BLaER1 treated with 17β-estradiol and CSF1 and Interleukin-3, amounts not matched to agents 10 nM and 100 nM (cell line): ENCODE measurements at regions not wholly inside any gene's neighbourhood (a gene's known extent, or its start where the extent isn't known, plus 50 kb on each side); places are given as distances from the start of the nearest gene placed in this dataset.

ENCODE experiments used
- H3K27ac ChIP-seq, 11 experiments: shearing (Covaris generic); formaldehyde crosslinking; 2 replicates each; pipeline ENCODE4 v1.8.1; 2022
- H3K27me3 ChIP-seq, 11 experiments: shearing (Covaris generic); formaldehyde crosslinking; 2 replicates each; pipeline ENCODE4 v1.8.1; 2022
- H3K36me3 ChIP-seq, 11 experiments: shearing (Covaris generic); formaldehyde crosslinking; 2 replicates each; pipeline ENCODE4 v1.8.1; 2022
- H3K4me1 ChIP-seq, 10 experiments: shearing (Covaris generic); formaldehyde crosslinking; 2 replicates each; pipeline ENCODE4 v1.8.1; 2022
- H3K4me2 ChIP-seq, 11 experiments: shearing (Covaris generic); formaldehyde crosslinking; 2 replicates each; pipeline ENCODE4 v1.8.1; 2022
- H3K4me3 ChIP-seq, 10 experiments: shearing (Covaris generic); formaldehyde crosslinking; 2 replicates each; pipeline ENCODE4 v1.8.1; 2022
- H3K9ac ChIP-seq, 11 experiments: shearing (Covaris generic); formaldehyde crosslinking; 2 replicates each; pipeline ENCODE4 v1.8.1; 2022
- H3K9me3 ChIP-seq, 11 experiments: shearing (Covaris generic); formaldehyde crosslinking; replicated peaks in 1 of 11; 2 replicates each; pipeline ENCODE4 v1.8.1; 2022
- H4K20me1 ChIP-seq, 11 experiments: shearing (Covaris generic); formaldehyde crosslinking; 2 replicates each; pipeline ENCODE4 v1.8.1; 2022
- Cebpa-rat ChIP-seq, 11 experiments: shearing (Covaris generic); IDR thresholded peaks; 2 replicates each; pipeline ENCODE4 v1.8.1; 2022

DNA sequence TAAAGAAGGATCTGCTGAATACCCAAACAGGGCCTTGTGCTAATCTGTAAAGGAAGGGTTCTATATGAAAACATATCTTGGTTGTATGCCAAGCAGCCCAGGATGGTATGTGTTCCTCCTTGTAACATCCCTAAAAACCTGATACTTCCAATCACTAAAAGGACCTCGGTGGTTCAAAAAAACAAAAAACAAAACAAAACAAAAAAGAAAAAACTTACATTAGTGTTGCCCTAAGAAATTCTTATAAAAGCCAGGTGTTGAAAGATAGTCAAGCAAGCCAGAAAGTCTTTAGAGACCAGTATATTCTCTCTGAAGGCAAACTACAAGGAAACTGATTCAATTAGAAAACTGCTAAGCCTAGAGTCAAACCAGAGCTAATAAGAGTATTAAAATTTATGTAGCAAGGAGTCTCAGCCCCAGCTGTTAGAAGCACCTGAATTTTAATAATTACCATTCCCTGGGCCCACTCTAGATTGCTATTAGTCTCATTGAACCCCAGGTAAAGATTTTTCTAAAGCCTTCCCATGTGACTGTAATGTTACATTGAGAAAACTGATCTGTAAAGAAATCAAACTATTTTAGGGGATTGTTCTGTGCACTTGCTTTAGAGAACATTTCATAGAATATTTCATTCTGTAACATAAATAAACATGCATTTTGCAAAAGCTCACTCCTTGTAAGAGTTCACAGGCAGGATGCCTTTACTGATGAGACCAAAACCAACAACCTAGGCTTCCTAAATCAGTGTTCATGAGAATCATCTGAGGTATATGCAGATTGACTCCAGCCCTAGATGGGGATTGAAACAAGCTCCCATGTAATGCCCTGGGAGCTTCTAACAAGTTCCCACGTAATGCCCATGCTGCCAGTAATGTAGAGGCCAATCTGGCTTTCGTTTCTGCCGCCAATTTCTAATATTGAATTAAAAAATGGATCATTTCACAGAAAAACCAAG is 95.2 kb upstream of the BTN3A2 start:
- H3K4me3 ChIP-seq = peak overlapping the region; percentile 61 to 75 (median 70); a peak in 19 of 20 replicates
- peaks cover 0 to 6% (median 0%) of the 10 kb centered on the region in 11 experiments; a peak in 1 of 22 replicates for H4K20me1 ChIP-seq
- peaks cover 28 to 38% (median 35%) of the 10 kb centered on the region in 10 experiments for H3K4me1 ChIP-seq
- peak overlapping the region; percentile 52 to 94 (median 92); a peak in 20 of 22 replicates for H3K9ac ChIP-seq
- no peaks in the 10 kb centered on the region for H3K9me3 ChIP-seq
- H3K27me3 ChIP-seq = 0 out of 22 replicates have a peak, but pooled peaks cover 0 to 5% (median 0%) of the 10 kb centered on the region in 11 experiments
- H3K27ac ChIP-seq = peak overlapping the region in 9 of 11 experiments; percentile 88 to 98 (median 95); a peak in 18 of 22 replicates
- no peaks in the 10 kb centered on the region for H3K36me3 ChIP-seq
- TF ChIP-seq Cebpa-rat (IDR thresholded peaks at IDR 0.05) = no peak
- H3K4me2 ChIP-seq = peak overlapping the region; percentile 84 to 97 (median 94)

DNA sequence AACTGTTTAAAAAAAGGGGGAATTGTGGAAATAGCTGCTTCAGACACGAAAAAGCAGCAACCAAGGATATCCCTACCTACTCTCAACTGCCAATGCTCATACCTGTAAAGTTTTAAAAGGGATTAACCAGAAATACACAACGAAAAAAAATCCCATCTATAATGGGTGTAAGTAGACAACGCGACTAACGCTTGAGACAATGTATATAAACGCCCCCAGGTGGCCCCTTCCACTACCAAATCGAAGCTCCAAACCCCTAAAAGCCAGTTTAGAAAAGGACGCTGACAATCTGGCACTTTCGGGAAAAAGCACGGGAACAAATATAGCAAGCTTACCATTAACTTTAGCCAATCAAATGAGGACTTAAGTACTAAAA is 94.5 kb upstream of the BTN3A2 start:
- no peak for TF ChIP-seq Cebpa-rat (IDR thresholded peaks at IDR 0.05)
- Histone ChIP-seq H3K36me3 (no peaks in the 10 kb centered on the region), H3K4me1 (peaks cover 32 to 44% (median 41%) of the 10 kb centered on the region in 10 experiments), H4K20me1 (peaks cover 0 to 6% (median 0%) of the 10 kb centered on the region in 11 experiments; a peak in 1 of 22 replicates), H3K4me2 (peak overlapping the region; percentile 84 to 97 (median 94)), H3K9me3 (no peaks in the 10 kb centered on the region), H3K9ac (peak overlapping the region; percentile 52 to 94 (median 92)), H3K4me3 (peak overlapping the region; percentile 61 to 75 (median 70)), H3K27ac (peak overlapping the region in 9 of 11 experiments; percentile 88 to 98 (median 95); a peak in 18 of 22 replicates), H3K27me3 (0 out of 22 replicates have a peak, but pooled peaks cover 0 to 5% (median 0%) of the 10 kb centered on the region in 11 experiments)

DNA sequence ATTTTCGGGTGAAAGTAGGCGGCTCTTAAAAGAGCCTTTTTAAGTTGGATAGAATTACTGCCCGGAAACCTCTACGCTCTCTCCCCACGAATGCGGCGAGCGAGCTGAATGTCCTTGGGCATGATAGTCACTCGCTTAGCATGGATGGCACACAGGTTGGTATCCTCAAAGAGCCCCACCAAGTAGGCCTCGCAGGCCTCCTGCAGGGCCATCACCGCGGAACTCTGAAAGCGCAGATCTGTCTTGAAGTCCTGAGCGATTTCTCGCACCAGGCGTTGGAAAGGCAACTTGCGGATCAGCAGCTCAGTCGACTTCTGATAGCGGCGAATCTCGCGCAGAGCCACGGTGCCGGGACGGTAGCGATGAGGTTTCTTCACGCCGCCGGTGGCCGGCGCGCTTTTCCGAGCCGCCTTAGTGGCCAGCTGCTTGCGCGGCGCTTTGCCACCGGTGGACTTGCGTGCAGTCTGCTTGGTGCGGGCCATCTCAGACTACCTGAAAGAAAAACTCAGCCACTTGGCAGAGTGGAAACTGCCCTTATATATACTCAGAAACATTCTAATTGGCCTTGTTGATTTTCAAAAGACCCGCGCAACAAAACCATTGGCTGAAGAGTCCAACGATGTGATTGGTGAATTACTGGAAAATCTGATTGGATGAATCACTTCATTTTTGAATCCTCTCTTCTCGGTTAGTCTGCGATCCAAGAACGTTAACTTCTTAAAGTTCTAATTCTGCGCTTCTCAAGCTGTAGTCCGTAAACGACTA is 93.9 kb upstream of the BTN3A2 start:
- Histone ChIP-seq H3K9ac (peak overlapping the region; percentile 76 to 94 (median 92)), H3K27ac (peak overlapping the region; percentile 53 to 98 (median 95); a peak in 21 of 22 replicates), H3K27me3 (0 out of 22 replicates have a peak, but pooled peaks cover 0 to 5% (median 0%) of the 10 kb centered on the region in 11 experiments), H4K20me1 (peaks cover 0 to 6% (median 0%) of the 10 kb centered on the region in 11 experiments; a peak in 1 of 22 replicates), H3K4me1 (peaks cover 32 to 47% (median 45%) of the 10 kb centered on the region in 10 experiments), H3K4me3 (peak overlapping the region; percentile 61 to 75 (median 70)), H3K4me2 (peak overlapping the region; percentile 84 to 97 (median 94)), H3K9me3 (no peaks in the 10 kb centered on the region), H3K36me3 (no peaks in the 10 kb centered on the region)
- TF ChIP-seq Cebpa-rat (IDR thresholded peaks at IDR 0.05) = no peak

DNA sequence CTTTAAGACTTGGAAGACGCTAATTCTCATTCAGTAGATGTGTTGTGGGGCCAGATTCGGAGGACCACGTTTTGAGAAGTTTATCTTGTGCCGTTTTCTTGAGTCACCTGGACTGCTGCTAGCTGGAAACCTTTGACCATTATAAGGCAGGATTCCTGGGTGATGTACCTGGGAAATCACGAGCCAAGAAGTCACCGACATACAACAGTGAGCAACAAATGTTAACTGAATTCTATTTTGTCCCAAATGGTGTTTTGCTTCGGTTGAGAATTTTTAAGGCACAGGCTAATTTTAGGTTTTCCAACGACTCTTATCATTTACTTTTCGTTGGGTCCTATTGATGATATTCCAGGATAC is 93.4 kb upstream of the BTN3A2 start:
- H3K4me1 ChIP-seq = peaks cover 32 to 47% (median 45%) of the 10 kb centered on the region in 10 experiments
- 0 out of 22 replicates have a peak, but pooled peaks cover 0 to 5% (median 0%) of the 10 kb centered on the region in 11 experiments for H3K27me3 ChIP-seq
- peak overlapping the region; percentile 84 to 97 (median 94) for H3K4me2 ChIP-seq
- H3K27ac ChIP-seq = peak overlapping the region; percentile 53 to 98 (median 95); a peak in 21 of 22 replicates
- H4K20me1 ChIP-seq = peaks cover 0 to 6% (median 0%) of the 10 kb centered on the region in 11 experiments; a peak in 1 of 22 replicates
- H3K36me3 ChIP-seq = no peaks in the 10 kb centered on the region
- TF ChIP-seq Cebpa-rat (IDR thresholded peaks at IDR 0.05) = no peak
- peak overlapping the region; percentile 61 to 75 (median 70) for H3K4me3 ChIP-seq
- no peaks in the 10 kb centered on the region for H3K9me3 ChIP-seq
- H3K9ac ChIP-seq = peak overlapping the region; percentile 76 to 94 (median 92); a peak in 21 of 22 replicates

DNA sequence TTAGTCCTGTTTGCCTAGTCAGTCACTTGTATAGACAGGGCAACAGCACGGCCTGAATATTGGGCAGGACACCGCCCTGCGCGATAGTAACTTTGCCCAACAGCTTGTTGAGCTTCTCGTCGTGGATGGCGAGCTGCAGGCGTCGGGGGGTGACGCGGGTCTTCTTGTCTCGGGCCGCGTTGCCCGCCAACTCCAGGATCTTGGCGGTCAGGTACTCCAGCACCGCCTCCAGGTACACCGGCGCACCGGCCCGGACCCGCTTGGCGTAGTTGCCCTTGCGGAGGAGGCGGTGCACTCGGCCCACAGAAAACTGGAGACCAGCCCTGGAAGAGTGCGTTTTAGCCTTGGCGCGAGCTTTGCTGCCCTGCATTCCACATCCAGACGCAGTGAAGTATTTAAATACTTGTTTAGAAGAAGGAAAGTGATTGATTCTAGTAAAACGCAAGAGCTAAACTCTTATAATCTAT is 92.8 kb upstream of the BTN3A2 start:
- Histone ChIP-seq H3K9me3 (no peaks in the 10 kb centered on the region), H4K20me1 (peaks cover 0 to 6% (median 0%) of the 10 kb centered on the region in 11 experiments; a peak in 1 of 22 replicates), H3K36me3 (peaks cover 0 to 1% (median 0%) of the 10 kb centered on the region in 11 experiments; a peak in 1 of 22 replicates), H3K27ac (peak overlapping the region; percentile 53 to 98 (median 95)), H3K4me3 (peak overlapping the region; percentile 61 to 75 (median 70)), H3K27me3 (0 out of 22 replicates have a peak, but pooled peaks cover 0 to 5% (median 0%) of the 10 kb centered on the region in 11 experiments), H3K4me1 (peaks cover 32 to 49% (median 45%) of the 10 kb centered on the region in 10 experiments), H3K4me2 (peak overlapping the region; percentile 84 to 97 (median 94)), H3K9ac (peak overlapping the region; percentile 76 to 94 (median 92))
- TF ChIP-seq Cebpa-rat (IDR thresholded peaks at IDR 0.05) = no peak

DNA sequence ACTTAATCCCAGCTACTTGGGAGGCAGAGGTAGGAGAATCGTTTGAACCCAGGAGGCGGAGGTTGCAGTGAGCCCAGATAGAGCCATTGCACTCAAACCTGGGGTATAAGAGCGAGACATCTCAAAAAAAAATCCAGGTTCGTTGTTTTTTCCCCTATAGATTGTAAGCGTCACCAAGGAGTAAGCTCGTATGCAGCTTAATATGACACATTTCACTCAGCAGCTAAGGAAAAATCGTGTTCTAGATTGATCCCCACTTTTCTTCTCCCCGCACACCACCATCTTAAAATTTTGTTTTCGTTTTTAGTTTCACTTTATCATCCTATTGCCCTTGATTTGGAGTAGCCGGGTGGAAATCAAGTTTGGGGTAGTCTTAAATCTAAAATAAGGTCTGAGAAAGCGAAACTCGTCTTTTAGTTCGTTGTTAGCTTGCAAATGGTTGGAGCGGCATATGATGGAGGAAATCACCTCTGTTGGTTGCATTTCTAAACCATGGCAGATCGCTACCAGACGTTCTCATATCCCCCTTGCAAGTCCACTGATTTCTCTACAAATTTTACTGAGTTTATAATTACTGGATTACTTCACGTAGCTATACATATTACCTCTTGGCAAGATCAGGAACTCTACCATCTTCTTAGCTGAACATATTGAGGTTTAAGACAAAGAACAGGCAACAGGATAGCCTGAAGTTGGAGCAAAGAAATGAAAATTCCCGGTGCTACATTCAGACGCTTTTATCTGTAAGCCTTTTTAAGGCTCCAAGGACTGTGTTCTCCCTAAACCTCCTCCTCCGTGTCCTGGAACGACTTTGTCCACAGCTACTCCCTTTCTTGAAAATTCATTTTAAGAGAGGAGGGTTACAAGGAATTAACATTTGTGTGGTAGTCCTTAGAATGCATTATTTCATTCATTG is 91.1 kb upstream of the BTN3A2 start:
- H3K4me2 ChIP-seq = peak overlapping the region; percentile 84 to 97 (median 94)
- H3K9me3 ChIP-seq = no peaks in the 10 kb centered on the region
- peak overlapping the region; percentile 61 to 75 (median 70) for H3K4me3 ChIP-seq
- no peak for TF ChIP-seq Cebpa-rat (IDR thresholded peaks at IDR 0.05)
- H4K20me1 ChIP-seq = peaks cover 0 to 6% (median 0%) of the 10 kb centered on the region in 11 experiments; a peak in 1 of 22 replicates
- peaks cover 0 to 12% (median 0%) of the 10 kb centered on the region in 11 experiments; a peak in 3 of 22 replicates for H3K36me3 ChIP-seq
- H3K4me1 ChIP-seq = peaks cover 32 to 45% (median 41%) of the 10 kb centered on the region in 10 experiments
- 0 out of 22 replicates have a peak, but pooled peaks cover 0 to 5% (median 0%) of the 10 kb centered on the region in 11 experiments for H3K27me3 ChIP-seq
- peak overlapping the region; percentile 52 to 98 (median 95) for H3K27ac ChIP-seq
- peak overlapping the region; percentile 76 to 94 (median 92) for H3K9ac ChIP-seq

DNA sequence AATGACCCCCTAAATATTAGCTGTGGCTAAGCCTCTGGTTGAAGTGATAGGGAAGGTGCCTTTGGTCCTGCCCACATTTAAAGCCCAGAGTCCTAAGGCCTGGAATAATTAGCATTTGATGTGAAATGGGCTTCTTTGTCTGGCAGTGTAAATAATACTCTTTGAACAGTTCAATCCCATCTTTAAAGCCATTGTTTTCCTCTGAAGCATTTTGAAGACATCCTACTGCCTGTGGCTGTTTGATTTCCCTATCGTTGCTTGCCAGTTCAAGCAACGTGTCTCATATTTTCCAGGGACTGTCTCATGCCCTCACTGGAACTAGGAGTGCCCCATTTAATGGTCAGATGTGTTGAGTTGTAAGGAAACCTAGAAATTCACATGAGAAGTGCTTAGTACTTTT is 89.3 kb upstream of the BTN3A2 start:
- Histone ChIP-seq H3K4me1 (peaks cover 17 to 28% (median 25%) of the 10 kb centered on the region in 10 experiments), H4K20me1 (peaks cover 0 to 5% (median 0%) of the 10 kb centered on the region in 11 experiments; a peak in 1 of 22 replicates), H3K27me3 (0 out of 22 replicates have a peak, but pooled peaks cover 0 to 5% (median 0%) of the 10 kb centered on the region in 11 experiments), H3K9ac (no peak overlapping the region), H3K9me3 (no peaks in the 10 kb centered on the region), H3K36me3 (peaks cover 0 to 17% (median 4%) of the 10 kb centered on the region in 11 experiments; a peak in 12 of 22 replicates), H3K4me2 (peak overlapping the region in 8 of 11 experiments; percentile 24 to 97 (median 92); a peak in 7 of 22 replicates), H3K4me3 (no peak overlapping the region), H3K27ac (peak overlapping the region in 4 of 11 experiments; percentile 11 to 97 (median 28); a peak in 5 of 22 replicates)
- no peak for TF ChIP-seq Cebpa-rat (IDR thresholded peaks at IDR 0.05)
